Vagina (tissue), 2 donors: ENCODE measurements at regions not wholly inside any gene's neighbourhood (a gene's known extent, or its start where the extent isn't known, plus 50 kb on each side); places are given as distances from the start of the nearest gene placed in this dataset.

Experiments
- CTCF ChIP-seq, 3 experiments: fragments of 450-650 bp in 2 of 3; fragments of 200-600 bp in 1 of 3; sonication (generic) in 1 of 3; IDR thresholded peaks; one replicate each; pipeline ENCODE4 v1.5.1; 2017 to 2019; ENCODE audit warnings: antibody characterized with exemption in 3 of 3, mild to moderate bottlenecking in 2 of 3, moderate library complexity in 2 of 3
- POLR2A ChIP-seq, 2 donors: fragments of 450-650 bp; IDR thresholded peaks; one replicate each; pipeline ENCODE4 v1.6.1; 2017; ENCODE audit warnings: antibody characterized with exemption in 2 of 2, mild to moderate bottlenecking in 2 of 2, moderate library complexity in 2 of 2

- TF ChIP-seq CTCF (IDR thresholded peaks at IDR 0.05) (no peak), POLR2A (IDR thresholded peaks at IDR 0.05) (no peak)
These were observed 155.4 kb downstream of the NRN1 start for GRCh38 chr6:5851261-5851757.
